ENCODE measurements at regions not wholly inside any gene's neighbourhood (a gene's known extent, or its start where the extent isn't known, plus 50 kb on each side); places are given as distances from the start of the nearest gene placed in this dataset.

GRCh38 chr1:79478728-79479373, 472.3 kb upstream of the ADGRL4 start:
- no peak for DNase-seq (ENCODE audit: extremely low read depth, low read depth)

- DNase-seq (ENCODE audit: extremely low read depth, low read depth), result no peak
Observed at GRCh38 chr1:79478160-79478559, 471.6 kb upstream of the ADGRL4 start.

- no peak for DNase-seq (ENCODE audit: extremely low read depth, low read depth)
Observed at GRCh38 chr1:79472067-79472656, 465.6 kb upstream of the ADGRL4 start.

- DNase-seq (ENCODE audit: extremely low read depth, low read depth), result no peak
Observed at GRCh38 chr1:79469139-79469538, 462.6 kb upstream of the ADGRL4 start.

- DNase-seq (ENCODE audit: extremely low read depth, low read depth), result no peak
Observed at GRCh38 chr1:79460773-79461436, 454.4 kb upstream of the ADGRL4 start.

- DNase-seq (ENCODE audit: extremely low read depth, low read depth), result no peak
Observed at GRCh38 chr1:79457562-79458224, 451.2 kb upstream of the ADGRL4 start.

GRCh38 chr1:79448426-79448825, 441.9 kb upstream of the ADGRL4 start:
- DNase-seq (ENCODE audit: extremely low read depth, low read depth), result no peak

GRCh38 chr1:79441238-79441637, 434.7 kb upstream of the ADGRL4 start:
- DNase-seq (ENCODE audit: extremely low read depth, low read depth), result no peak

GRCh38 chr1:79437540-79437939, 431.0 kb upstream of the ADGRL4 start:
- no peak for DNase-seq (ENCODE audit: extremely low read depth, low read depth)

GRCh38 chr1:79431340-79431739, 424.8 kb upstream of the ADGRL4 start:
- DNase-seq (ENCODE audit: extremely low read depth, low read depth), result no peak

GRCh38 chr1:79430437-79430836, 423.9 kb upstream of the ADGRL4 start:
- DNase-seq (ENCODE audit: extremely low read depth, low read depth), result no peak

- no peak for DNase-seq (ENCODE audit: extremely low read depth, low read depth)
Observed at GRCh38 chr1:79422726-79423125, 416.2 kb upstream of the ADGRL4 start.

- no peak for DNase-seq (ENCODE audit: extremely low read depth, low read depth)
Observed at GRCh38 chr1:79398501-79398900, 392.0 kb upstream of the ADGRL4 start.

GRCh38 chr1:79396901-79397300, 390.4 kb upstream of the ADGRL4 start:
- DNase-seq (ENCODE audit: extremely low read depth, low read depth), result no peak

- DNase-seq (ENCODE audit: extremely low read depth, low read depth), result no peak
Observed at GRCh38 chr1:79388694-79389361, 382.3 kb upstream of the ADGRL4 start.

- no peak for DNase-seq (ENCODE audit: extremely low read depth, low read depth)
Observed at GRCh38 chr1:79386730-79387129, 380.2 kb upstream of the ADGRL4 start.

GRCh38 chr1:79380078-79380477, 373.5 kb upstream of the ADGRL4 start:
- no peak for DNase-seq (ENCODE audit: extremely low read depth, low read depth)

GRCh38 chr1:79376106-79376505, 369.6 kb upstream of the ADGRL4 start:
- no peak for DNase-seq (ENCODE audit: extremely low read depth, low read depth)

- DNase-seq (ENCODE audit: extremely low read depth, low read depth), result no peak
Observed at GRCh38 chr1:79375352-79375751, 368.8 kb upstream of the ADGRL4 start.

GRCh38 chr1:79374397-79374796, 367.9 kb upstream of the ADGRL4 start:
- DNase-seq (ENCODE audit: extremely low read depth, low read depth), result no peak

GRCh38 chr1:79373481-79374125, 367.1 kb upstream of the ADGRL4 start:
- DNase-seq (ENCODE audit: extremely low read depth, low read depth), result peak; percentile 1

Measured in NCI-H460 (cell line).